ENCODE measurements at regions not wholly inside any gene's neighbourhood (a gene's known extent, or its start where the extent isn't known, plus 50 kb on each side); places are given as distances from the start of the nearest gene placed in this dataset.
"Not testable (repeated sequence)": the region's sequence is repeated elsewhere in the genome, so short reads cannot be mapped to it uniquely, and the experiment has no call there.

DNA sequence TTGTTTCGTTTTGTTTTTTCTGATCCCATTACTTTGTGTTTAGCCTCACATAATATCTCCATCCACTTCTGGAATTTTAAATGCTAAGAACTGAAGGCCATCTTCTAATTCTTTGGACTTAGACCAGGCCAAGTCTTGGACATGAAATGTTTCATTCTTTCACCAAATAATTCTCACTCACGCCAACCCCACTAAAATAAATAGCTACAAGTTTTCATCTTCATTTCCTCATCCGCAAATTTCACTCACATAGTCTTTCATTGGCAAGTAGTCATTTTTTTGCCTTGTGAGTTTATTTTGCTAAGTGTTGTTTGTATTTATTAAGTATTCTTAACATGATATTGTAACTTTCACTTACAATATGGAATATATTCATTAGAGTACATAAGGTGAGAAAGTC, 1188.6 kb upstream of the SEMA6A start:
- no peak for DNase-seq

DNA sequence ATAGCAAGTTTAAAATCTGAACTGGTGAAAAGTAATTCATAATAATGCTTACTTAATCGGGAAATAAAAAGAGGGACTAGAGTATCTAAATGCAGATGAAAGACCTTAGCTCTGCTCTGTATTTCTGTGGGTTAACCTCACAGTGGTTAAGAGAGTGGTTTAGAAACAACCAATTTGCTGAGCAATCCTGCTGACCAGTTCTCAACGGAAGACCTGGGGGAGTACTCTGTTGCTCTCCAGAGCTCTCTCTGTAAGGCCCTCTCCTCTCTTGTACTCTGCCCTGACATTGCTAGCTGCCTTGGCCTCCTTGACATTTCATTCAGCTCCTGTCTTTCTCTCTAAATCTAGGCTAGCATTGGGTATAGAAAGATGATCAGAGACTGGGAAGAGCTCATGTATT, 1186.6 kb upstream of the SEMA6A start:
- no peak for DNase-seq

DNA sequence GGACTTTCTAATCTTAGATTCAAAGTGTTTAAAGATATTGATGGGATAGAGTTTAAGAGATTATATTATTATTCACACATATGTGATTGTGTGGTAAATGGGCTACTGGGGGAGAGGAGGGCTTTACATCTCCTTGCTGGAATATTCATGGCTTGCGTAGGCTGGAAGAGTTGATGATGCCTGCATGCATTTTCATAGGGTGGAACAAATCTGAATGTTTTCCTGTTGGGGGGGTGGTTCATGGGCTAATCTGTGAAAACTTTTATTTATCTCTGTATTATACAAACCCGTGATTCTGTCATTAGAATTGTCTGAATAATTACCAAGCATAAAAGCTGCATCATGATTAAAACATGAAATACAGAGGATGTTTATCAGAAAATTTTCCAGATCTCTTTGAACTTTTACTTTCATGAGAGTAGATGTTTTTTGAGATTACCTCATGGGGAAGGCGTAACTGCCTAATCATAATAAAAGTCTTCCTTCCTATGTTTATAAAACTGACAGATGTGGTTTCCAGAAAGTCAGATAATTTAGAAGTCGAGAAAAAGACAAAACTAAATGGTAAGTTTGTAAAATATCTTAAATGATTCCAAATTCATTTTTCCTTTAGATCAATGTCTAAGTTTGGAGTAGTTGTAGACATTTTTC, 1185.4 kb upstream of the SEMA6A start:
- no peak for DNase-seq

DNA sequence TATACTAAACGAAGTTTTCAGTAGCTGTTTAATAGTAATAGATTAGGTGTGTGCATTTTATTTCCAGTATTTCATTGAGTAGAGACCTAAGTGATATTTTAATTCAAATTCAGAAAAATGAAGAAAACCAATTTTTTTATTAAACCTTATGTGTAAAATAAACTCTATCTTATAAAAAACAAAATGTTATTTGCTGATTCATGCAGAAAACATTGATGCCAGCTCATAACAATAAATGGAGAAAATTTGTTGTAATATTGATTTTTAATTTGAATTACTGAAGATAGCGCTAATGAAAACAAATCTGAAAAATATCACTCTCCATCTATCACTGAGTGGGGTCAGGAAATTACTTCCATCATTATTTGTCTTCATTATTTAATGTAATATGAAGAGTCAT, 1177.8 kb upstream of the SEMA6A start:
- DNase-seq = no peak

DNA sequence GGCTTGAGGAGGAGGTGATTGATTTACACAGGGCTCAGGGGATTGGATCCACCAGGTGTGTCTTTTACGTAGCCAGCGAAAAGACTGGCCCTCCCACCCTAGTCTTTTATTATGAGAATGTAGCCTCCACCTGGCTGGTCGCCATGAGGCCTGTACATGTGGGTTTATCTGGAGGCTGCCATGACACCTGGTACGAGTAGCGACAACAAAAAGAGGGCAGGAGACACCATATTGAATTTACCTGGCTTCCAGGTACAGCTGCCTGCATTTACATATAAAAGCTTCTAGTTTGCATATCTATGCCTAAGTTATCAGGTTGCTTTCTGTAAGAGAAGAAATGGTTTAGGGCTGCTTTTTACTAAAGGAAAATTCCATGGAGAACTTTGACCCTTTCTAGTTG, 1173.7 kb upstream of the SEMA6A start:
- no peak for DNase-seq

DNA sequence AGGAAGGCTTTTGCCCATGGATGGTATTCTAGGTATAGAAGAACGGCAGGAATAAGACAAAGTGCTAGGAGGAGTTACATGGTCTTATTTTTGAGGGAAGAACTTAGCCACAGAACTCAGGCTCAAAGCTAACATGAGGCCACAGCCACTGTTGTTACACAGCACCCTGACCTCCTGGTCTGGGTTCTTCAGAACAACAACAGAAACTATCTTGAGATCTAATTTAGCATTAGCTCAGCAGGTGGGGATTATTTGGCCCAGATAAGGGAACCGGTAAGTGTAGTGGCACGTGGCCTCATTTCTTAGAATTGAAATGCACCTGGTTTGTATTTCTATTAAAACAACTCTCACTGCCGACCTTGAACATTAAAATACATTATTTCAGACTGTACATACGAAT, 1168.7 kb upstream of the SEMA6A start:
- DNase-seq = no peak

DNA sequence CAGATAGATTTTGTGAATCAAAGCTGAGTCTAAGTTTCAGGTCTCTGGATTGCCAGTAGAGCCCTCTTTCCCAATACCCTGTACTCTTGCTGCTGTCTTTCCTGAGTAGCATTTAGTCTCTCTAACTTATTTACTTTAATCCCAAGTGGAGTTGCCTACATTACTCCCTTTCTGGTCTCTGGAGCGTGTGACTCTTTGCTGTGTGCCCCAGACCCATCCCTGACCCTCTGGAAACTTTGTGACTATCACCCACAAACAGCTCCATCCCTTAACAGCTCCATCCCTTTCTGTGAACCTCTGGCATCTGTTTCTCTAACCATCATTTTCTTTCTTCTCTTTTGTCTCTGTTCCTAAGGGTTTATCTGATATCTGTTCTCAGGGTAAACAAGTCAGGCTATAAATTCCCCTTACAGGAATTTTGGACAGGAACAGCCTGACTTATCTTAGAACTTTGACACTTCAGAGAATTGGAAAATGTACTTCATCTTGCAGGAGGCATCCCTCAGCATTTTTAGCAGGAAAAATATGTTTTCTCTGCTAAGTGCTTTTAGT, 1167.1 kb upstream of the SEMA6A start:
- DNase-seq = no peak

DNA sequence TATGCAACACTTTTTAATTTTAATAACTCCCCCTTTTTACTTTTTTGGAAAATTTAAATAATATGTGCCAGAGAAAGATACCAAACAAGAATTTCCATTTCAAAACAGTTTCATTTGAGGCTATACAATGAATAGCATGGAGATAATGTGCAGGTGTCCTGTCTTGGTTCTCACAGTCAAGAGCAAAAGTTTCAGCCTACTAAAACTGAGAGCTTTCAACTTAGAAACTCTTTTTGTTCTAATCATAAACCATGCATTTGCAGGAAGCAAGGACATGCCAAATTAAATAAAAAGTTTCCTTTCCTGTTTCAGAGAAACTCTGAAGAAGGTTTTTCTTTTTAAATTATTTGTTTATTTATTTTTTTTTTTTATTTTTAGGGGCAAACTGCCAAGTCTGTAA, 1165.6 kb upstream of the SEMA6A start:
- no peak for DNase-seq

DNA sequence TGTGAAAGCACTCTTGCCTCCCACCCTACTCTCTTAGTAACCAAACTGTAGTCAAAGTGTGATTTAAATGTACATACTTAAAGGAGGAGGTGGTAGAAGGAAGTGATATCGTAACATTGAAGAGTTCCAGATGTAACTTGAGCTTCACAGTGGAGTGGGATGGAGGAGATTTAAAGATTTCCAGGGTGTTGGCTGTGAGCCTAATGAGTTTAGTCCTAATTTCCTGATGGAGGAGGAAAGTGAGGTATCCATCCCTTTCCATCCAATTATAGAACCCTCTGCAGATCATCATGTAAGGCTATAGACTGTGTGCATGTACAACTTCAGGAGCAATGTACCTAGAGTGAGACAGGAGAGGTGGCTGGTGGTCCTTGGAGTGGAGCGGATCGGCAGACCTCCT, 1163.9 kb upstream of the SEMA6A start:
- no peak for DNase-seq

DNA sequence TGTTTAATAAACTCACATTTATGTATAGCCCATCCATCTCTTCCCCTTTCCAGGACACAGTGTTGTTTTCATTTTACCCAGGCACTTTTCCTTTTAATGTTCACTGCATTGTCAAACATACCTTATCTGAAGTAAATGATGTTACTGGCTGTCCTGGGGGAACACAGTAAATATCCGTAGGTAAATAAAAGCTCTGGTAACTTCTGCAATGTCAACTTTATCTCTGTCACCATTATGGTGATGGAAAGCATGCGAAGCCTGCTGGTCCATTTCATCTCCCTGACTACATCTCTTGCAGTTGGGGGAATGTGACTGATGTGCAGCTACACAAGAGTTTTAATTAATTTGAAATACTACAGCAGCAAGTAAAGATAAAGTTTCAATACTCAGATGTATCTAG, 1162.1 kb upstream of the SEMA6A start:
- DNase-seq = no peak

DNA sequence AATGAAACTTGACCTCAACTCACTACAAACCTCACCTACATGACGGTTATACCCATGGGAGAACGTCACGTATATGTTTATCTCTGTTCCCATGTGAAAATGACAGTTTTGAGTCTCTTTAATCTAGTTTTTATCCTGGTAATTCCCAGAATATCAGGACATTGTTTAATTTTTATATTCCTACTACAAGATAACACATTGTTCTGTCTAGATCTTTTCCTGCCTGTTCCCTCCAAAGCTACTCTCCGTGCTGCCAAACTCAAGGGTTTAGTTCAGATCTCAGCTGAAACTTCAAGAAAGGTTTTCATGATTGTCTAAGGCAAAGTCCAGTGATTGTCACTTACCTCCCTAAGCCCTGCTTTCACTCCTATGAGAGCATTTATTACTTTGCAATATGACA, 1159.4 kb upstream of the SEMA6A start:
- DNase-seq = no peak

DNA sequence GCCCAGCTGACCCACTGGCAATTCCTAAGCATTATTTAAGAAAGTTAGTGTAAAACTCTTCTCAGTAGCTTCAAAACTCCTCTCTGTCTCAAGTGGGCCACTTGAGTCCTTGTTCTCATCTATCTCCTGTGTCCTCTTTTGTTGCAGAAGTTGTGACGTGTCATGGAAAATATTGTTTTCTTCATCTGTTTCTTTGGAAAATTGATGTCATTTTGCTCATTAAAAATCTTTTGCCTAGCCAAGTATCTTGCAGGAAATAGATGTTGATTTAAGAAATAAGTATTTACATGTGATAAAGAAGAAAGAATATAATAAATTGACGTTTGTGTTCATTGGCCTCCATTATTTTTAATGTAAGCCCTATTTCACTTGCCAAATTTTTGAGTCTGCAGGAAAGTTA, 1158.4 kb upstream of the SEMA6A start:
- no peak for DNase-seq

DNA sequence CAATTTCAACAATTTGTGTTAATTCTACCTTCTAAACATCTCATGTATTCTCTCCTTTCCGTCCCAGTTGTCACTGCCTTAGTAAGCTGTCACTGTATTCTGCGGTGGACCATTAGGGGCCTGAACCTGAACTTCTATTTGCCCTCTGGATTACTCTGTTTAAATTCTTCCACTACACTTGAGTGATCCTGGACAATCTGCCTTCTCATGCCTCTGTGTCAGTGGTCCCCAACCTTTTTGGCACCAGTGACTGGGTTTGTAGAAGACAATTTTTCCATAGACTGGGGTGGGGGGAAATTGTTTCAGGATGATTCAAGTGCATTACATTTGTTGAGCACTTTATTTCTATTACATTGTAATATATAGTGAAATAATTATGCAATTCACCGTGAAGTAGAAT, 1157.6 kb upstream of the SEMA6A start:
- DNase-seq = no peak

DNA sequence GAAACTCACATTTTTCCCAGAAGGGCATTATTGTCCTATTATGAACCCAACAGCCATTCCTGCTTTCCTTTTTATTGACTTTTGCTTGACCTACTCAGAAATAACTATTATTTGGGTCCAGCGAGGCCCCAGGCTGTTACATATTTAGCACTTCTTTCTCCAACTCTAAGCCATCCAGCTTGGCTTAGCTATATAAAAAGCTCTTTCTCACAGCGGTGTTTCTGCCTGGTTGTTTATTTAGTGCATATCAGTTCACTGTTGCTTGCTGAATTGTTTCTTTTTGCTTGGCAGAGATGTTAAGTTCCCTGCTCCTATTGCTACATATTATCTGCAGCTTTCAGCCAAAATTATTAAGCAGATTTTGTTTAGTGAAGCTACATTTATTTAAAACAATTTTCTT, 1156.8 kb upstream of the SEMA6A start:
- no peak for DNase-seq

DNA sequence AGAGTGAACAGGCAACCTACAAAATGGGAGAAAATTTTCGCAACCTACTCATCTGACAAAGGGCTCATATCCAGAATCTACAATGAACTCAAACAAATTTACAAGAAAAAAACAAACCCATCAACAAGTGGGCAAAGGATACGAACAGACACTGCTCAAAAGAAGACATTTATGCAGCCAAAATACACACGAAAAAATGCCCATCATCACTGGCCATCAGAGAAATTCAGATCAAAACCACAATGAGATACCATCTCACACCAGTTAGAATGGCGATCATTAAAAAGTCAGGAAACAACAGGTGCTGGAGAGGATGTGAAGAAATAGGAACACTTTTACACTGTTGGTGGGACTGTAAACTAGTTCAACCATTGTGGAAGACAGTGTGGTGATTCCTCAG, 1146.2 kb upstream of the SEMA6A start:
- not testable (repeated sequence) for DNase-seq

DNA sequence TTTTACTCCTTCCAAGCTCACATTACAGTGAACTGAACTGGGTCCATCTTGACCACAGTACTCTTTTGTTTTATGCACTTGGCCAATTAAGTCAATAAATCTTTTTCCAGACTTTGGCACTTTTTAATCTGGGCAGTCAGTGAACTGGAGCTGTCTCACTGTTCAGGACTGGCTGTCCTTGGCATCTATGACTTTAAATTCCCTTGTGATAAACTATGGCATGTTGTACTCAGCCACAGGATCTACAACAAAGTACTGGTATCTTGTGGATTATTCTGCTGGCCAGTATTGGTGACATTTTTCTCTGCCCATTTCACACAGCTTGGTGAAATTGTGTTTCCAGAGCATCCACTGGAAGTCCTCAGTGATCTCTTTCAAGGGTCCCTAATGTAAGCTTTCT, 1144.8 kb upstream of the SEMA6A start:
- no peak for DNase-seq

DNA sequence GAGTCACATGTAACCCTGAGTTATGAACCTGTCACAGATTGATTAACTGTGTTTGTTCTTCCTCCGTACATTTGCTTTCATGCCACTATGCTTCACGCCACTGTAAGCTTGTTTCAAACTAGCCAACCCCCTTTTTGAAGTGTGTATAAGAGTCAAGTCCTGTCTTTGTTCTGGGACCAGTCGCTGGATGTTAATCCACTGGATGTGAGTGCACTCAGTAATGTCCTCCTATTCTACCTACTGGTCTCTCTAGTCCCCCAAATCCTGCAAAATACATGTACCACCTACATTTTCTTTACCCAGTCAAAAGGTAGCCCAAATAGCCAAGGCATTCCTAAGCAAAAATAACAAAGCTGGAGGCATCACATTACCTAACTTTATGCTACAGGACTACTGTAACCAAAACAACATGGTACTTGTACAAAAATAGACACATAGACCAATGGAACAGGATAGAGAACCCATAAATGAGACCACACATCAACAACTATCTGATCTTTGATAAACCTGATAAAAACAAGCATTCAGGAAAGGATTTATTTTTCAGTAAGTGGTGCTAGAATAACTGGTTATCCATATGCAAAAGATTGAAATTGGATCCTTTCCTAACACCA, 1139.1 kb upstream of the SEMA6A start:
- no peak for DNase-seq

DNA sequence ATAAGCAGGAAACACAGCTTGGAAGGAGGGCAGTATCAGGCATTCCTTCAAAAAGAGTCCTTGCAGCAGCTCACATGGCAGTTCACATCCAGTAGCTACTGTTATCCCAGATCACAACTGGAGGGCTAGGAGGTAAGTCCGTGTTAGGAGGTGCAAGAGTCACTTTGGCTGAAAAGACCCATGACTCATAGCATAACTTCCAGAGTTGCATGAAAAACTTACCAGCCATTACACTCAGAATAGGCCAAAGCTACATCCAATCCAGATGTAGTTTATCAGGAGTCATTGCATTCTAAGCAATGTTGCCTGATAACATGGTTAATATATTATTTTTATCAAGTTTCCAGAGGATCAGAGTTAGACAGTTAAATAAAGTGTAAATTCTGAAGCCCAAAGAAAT, 1126.4 kb upstream of the SEMA6A start:
- no peak for DNase-seq

DNA sequence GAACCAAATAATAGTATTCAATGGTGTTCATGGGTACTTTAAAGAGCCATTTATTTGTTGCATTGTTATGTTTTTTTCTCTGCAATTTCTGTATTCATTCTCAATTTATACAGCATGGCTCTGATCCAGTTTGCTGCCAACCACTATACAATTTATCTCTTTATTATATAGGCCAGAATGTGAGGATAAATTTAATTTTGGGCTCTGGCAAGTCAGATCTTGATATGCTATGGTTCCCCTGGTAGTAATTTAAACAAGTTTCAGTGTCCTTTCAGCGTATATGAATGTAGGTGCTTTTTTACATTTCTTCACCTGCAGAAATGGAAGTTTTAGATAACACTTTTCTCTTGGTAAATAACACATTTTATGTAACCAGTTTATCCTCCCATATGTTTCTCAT, 1118.0 kb upstream of the SEMA6A start:
- DNase-seq = no peak

DNA sequence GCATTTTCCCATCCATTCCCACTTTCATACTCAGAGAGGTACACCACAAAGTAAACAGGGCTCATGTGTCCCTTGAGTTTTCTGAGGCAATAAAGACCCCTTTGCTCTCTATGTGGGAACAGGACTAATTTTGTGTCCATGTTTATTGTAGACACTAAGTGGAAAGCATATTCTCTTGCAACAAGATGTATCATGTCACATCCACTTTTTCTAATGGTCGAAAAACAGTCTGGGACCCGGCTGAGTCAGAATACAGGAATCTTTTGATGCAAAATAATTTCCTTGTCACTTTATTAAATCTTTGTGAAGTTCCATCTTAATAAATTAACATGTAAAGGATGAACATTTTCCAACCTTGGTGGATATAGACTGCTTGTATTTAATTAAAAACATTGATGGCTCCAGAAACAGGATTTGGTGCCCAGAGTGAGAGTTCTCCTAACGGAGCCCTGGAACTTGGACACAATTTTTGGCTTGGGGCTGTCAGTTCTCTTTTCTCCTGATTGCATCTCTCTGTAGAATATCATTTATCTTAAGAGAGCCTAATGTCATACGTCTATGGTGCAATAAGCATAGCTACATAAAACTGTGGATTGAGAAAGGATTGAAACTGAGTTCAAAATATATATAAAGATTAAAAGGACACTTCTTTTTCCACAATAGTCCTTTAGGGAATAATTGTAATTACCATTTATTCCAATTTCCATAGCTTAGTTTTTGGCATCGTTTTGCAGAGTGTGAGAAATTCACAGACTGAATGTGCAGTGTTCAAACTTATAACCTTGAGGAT, 1116.7 kb upstream of the SEMA6A start:
- no peak for DNase-seq

DNA sequence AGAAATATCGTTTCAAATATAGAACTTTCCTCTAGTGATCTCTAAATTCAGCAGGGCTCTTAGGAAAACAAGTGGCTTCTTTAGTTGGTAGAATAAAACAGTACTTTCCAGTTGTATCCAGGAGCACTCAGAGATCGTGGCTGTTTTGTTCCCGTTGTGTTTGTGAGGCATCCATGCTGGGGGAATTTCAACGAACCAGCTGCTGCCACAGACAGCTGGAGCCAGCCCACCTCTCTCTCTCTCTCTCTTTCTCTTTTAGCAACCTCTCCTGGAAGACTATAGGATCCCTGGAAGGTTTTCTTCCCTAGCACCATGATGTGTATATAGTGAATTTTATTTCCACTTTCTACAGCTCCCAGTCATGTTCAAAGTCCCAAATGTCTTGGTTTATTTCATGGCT, 1116.0 kb upstream of the SEMA6A start:
- no peak for DNase-seq

DNA sequence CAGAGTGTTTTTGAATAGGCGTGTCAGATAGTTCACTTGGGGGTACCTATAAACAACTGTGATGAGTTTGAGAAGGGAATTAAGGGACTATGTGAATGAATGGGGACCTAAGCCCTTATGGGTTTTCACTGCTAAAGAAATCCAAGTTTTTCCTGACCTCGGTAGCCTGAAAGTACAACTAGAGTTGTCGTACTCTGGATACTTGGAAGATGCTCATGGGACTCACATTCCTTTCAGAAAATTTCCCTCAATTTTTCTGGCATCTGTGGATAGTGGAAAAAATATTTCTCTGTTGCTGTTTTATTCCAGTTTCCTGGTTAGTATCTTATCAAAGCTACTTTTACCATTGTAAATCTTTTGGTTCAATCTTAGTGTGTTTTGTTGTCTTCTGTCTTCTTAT, 1112.3 kb upstream of the SEMA6A start:
- no peak for DNase-seq

DNA sequence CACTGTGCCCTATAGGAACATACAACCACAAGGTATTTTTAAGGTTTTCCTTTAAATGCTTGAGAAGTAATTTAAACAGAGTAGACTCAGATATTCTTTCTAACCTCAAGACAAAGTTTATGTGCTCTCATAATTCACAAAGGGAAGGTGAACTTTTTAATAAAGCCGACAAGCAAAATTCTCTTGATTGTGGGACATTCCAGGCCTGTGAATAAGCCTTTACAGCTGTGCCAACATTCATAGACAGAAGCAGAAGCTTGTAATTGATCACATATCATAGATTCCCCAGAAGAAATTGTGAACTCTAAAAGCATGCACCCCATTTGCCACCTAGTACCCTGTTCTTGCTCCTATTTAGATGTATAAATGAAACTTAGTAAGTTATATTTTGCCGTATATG, 1107.8 kb upstream of the SEMA6A start:
- DNase-seq = no peak

Measured in left hindlimb (tissue), 1 donor.